HL-60 (cell line): ENCODE measurements at regions not wholly inside any gene's neighbourhood (a gene's known extent, or its start where the extent isn't known, plus 50 kb on each side); places are given as distances from the start of the nearest gene placed in this dataset.

Experiments
- CTCF ChIP-seq: IDR thresholded peaks from one replicate; pipeline ENCODE4 v1.5.1; 2011; ENCODE audit warnings: low read length, control low read depth, inconsistent platforms; ENCODE audit not compliant: insufficient read depth
- REST ChIP-seq: IDR thresholded peaks from 2 replicates; pipeline ENCODE4 v1.6.1; 2012; ENCODE audit warnings: low read depth; ENCODE audit not compliant: insufficient replicate concordance

- TF ChIP-seq REST: no peak
- TF ChIP-seq CTCF: no peak
Observed at GRCh38 chr18:24534737-24535136, 74.3 kb downstream of the HRH4 start.
